Transverse colon (tissue), 4 donors: ENCODE measurements at regions not wholly inside any gene's neighbourhood (a gene's known extent, or its start where the extent isn't known, plus 50 kb on each side); places are given as distances from the start of the nearest gene placed in this dataset.
"Not testable (repeated sequence)": the region's sequence is repeated elsewhere in the genome, so short reads cannot be mapped to it uniquely, and the experiment has no call there.

Experiments used
- CTCF ChIP-seq, 5 experiments: fragments of 200-600 bp in 3 of 5; fragments of 450-650 bp in 2 of 5; sonication (generic) in 3 of 5; IDR thresholded peaks; 1 replicate in 2 of 5; 2 replicates in 3 of 5; pipeline ENCODE4 v1.5.1; 2016 to 2017; ENCODE audit warnings: antibody characterized with exemption in 5 of 5, inconsistent platforms in 3 of 5, mild to moderate bottlenecking in 2 of 5, moderate library complexity in 1 of 5
- EP300 ChIP-seq: sonication (generic); formaldehyde crosslinking; IDR thresholded peaks from one replicate; pipeline ENCODE4 v1.6.1; 2017; ENCODE audit warnings: antibody characterized with exemption, low read depth
- POLR2A ChIP-seq: fragments of 450-650 bp; IDR thresholded peaks from one replicate; pipeline ENCODE4 v1.6.1; 2016; ENCODE audit warnings: antibody characterized with exemption, mild to moderate bottlenecking, moderate library complexity
- POLR2AphosphoS5 ChIP-seq, 3 donors: sonication (generic); formaldehyde crosslinking; IDR thresholded peaks; one replicate each; pipeline ENCODE4 v1.6.1; 2016; ENCODE audit warnings: antibody characterized with exemption in 3 of 3

- not testable (repeated sequence) for TF ChIP-seq CTCF (IDR thresholded peaks at IDR 0.05); POLR2A; POLR2AphosphoS5 (IDR thresholded peaks at IDR 0.05); EP300
Observed at GRCh38 chr5:136565457-136565856, 200.1 kb upstream of the TRPC7 start.
